Dendritic cell treated with granulocyte-macrophage colony-stimulating factor and Interleukin-4, amounts not matched to agents 40 ng/mL and 50 ng/mL, for 4 days (primary cell): ENCODE measurements at regions not wholly inside any gene's neighbourhood (a gene's known extent, or its start where the extent isn't known, plus 50 kb on each side); places are given as distances from the start of the nearest gene placed in this dataset.

Experiments used
- H3K27ac Mint-ChIP-seq: one replicate; pipeline ENCODE4 v1.8.0; 2022; ENCODE audit warnings: mild to moderate bottlenecking, mixed read lengths
- H3K27me3 Mint-ChIP-seq: one replicate; pipeline ENCODE4 v1.8.0; 2022; ENCODE audit warnings: mild to moderate bottlenecking, mixed read lengths
- H3K36me3 Mint-ChIP-seq: one replicate; pipeline ENCODE4 v1.8.0; 2022; ENCODE audit warnings: low read depth, mixed read lengths
- H3K4me1 Mint-ChIP-seq: one replicate; pipeline ENCODE4 v1.8.0; 2022; ENCODE audit warnings: low read depth, mixed read lengths
- H3K4me3 Mint-ChIP-seq: one replicate; pipeline ENCODE4 v1.8.0; 2022; ENCODE audit warnings: mild to moderate bottlenecking, moderate library complexity, mixed read lengths
- H3K9me3 Mint-ChIP-seq: one replicate; pipeline ENCODE4 v1.8.0; 2022; ENCODE audit warnings: mixed read lengths
- intact Hi-C: fragments of 100-400 bp; cut with micrococcal nuclease; formaldehyde crosslinking; loops from one replicate; pipeline ENCODE4 v1.15.0; 2022

DNA sequence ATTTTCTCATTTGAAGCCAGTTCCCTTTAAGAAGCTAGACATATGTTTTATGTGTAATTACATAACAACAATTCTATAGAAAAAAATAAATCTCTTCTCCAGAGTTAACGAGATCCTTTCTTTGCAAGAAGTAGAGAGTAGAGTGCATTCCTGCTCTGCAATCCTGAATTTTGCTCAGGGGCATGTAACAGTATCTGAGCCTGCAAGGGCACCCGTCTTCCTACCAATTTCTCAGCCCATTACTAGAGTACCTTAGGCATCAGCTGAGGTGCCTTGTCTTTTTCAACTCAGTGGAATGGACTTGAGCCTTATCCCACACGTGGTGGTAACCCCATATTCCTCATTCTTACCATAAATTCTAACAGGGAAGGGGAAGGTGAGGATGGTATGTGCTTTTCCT lies 205.9 kb downstream of the IKZF2 start:
- no peak overlapping the region for H3K4me3 Mint-ChIP-seq
- no peaks in the 10 kb centered on the region for H3K9me3 Mint-ChIP-seq
- no peaks in the 10 kb centered on the region for H3K36me3 Mint-ChIP-seq
- H3K4me1 Mint-ChIP-seq, result no peaks in the 10 kb centered on the region
- intact Hi-C loops, result no loop called here
- no peak overlapping the region for H3K27ac Mint-ChIP-seq
- no peaks in the 10 kb centered on the region for H3K27me3 Mint-ChIP-seq

DNA sequence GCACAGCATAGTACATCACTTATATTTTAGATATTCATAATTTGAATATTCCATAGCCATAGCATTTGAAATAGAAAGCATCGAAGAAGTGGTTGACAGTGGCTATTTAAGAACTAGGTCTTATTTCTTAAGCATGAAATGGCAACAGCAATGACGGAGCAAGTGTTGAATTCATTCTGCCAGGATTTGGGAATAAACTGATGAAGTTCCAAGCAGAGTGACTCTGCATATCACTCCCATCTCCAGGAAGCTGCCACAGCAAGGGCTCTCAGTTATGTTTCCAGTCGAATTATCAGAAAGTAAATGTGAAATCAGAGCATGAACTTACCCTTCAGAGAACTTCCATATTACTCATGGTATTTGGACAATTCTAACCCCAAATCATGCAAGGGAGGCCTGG lies 208.1 kb downstream of the IKZF2 start:
- H3K4me1 Mint-ChIP-seq, result no peaks in the 10 kb centered on the region
- H3K27me3 Mint-ChIP-seq, result no peaks in the 10 kb centered on the region
- H3K9me3 Mint-ChIP-seq, result peaks cover 2% of the 10 kb centered on the region
- H3K36me3 Mint-ChIP-seq, result no peaks in the 10 kb centered on the region
- intact Hi-C loops, result no loop called here
- H3K4me3 Mint-ChIP-seq, result no peak overlapping the region
- no peak overlapping the region for H3K27ac Mint-ChIP-seq

DNA sequence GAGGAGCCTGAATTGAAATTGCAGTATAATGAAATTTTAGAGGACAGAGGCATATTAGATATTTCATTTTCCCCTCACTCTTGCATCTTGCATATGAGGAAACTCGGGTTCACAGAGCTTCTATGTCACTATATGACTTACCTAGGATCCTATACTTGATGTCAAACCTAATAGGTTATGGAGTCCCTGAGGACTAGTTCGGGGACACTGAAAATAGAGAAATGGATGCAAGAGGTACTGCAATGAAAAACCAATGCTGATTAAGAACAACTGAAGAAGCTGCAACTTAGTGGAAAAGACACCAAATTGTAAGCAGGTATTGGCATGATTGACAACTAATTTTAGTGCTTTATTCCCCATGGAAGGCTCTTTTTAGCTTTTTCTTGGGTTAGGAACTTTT lies 210.1 kb downstream of the IKZF2 start:
- H3K4me1 Mint-ChIP-seq, result no peaks in the 10 kb centered on the region
- intact Hi-C loops, result no loop called here
- no peak overlapping the region for H3K4me3 Mint-ChIP-seq
- H3K36me3 Mint-ChIP-seq, result no peaks in the 10 kb centered on the region
- no peaks in the 10 kb centered on the region for H3K27me3 Mint-ChIP-seq
- H3K27ac Mint-ChIP-seq, result no peak overlapping the region
- peaks cover 14% of the 10 kb centered on the region for H3K9me3 Mint-ChIP-seq

GRCh38 chr2:212940816-212941215 lies 210.6 kb downstream of the IKZF2 start:
- H3K27ac Mint-ChIP-seq, result no peak overlapping the region
- H3K4me3 Mint-ChIP-seq, result no peak overlapping the region
- no peaks in the 10 kb centered on the region for H3K4me1 Mint-ChIP-seq
- no peaks in the 10 kb centered on the region for H3K36me3 Mint-ChIP-seq
- H3K27me3 Mint-ChIP-seq, result no peaks in the 10 kb centered on the region
- peaks cover 14% of the 10 kb centered on the region for H3K9me3 Mint-ChIP-seq
- intact Hi-C loops, result no loop called here

DNA sequence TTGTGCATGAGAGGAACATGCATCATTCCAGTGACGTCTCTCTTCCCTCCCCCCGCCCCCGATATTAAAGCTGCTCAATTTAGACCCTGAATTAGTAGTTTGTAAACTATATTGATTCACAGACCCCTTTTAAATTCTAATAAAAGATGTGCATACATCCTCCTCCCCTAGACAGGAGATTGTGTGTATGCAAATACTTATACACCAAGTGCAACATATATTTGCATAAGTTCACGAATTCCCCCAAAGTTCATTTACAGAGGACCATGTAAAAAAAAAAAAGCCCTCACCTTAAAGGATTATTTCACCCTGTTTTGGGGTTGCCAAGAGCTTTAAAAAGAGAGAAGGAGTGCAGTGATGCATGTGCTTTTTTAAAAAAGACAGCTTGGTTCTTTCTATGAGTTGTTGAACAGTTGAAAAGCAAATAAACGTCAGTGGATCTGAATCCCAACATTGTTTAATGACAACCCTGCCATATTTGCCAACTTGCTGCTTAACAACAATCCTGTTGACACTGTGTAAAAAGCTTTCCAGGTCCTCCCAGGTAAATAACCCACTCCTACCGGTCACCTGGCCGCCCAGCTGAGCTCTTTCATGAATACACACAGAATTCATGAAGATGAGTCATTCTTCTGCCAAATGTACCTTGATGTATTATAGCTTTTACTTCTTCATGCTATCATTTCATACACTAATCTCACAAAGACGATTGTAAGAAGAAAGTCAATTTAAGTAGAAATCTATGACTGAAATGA lies 211.5 kb downstream of the IKZF2 start:
- Mint-ChIP-seq H3K4me1 (no peaks in the 10 kb centered on the region), H3K27me3 (no peaks in the 10 kb centered on the region), H3K9me3 (peaks cover 14% of the 10 kb centered on the region), H3K27ac (no peak overlapping the region), H3K36me3 (no peaks in the 10 kb centered on the region), H3K4me3 (no peak overlapping the region)
- intact Hi-C loops, result no loop called here

- intact Hi-C loops, result no loop called here
- Mint-ChIP-seq H3K9me3 (peaks cover 14% of the 10 kb centered on the region), H3K4me1 (no peaks in the 10 kb centered on the region), H3K27ac (no peak overlapping the region), H3K27me3 (no peaks in the 10 kb centered on the region), H3K36me3 (no peaks in the 10 kb centered on the region), H3K4me3 (no peak overlapping the region)
Observed at GRCh38 chr2:212938144-212938793, 213.1 kb downstream of the IKZF2 start.

DNA sequence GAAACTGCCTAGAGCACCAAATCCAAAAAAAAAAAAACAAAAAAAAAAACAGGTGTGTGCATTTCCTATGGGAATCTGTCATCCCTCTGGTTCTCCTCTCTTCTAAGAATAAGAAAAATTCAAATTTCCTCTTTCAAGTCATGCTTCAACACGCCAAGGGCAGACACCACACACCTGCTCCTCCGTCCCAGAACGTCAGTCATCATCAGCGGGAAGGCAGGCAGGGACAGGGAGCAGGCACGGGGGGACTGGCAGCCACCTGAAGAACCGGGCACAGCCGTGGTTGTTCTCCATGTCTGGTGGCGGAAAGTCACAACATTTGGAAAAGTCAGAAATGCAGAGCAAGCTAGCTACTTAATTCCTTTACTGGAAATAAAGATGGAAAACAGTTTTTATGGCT lies 214.8 kb downstream of the IKZF2 start:
- Mint-ChIP-seq H3K4me1 (no peaks in the 10 kb centered on the region), H3K27me3 (no peaks in the 10 kb centered on the region), H3K4me3 (no peak overlapping the region), H3K27ac (no peak overlapping the region), H3K9me3 (peaks cover 14% of the 10 kb centered on the region), H3K36me3 (no peaks in the 10 kb centered on the region)
- intact Hi-C loops, result no loop called here

GRCh38 chr2:212935752-212936151 lies 215.7 kb downstream of the IKZF2 start:
- intact Hi-C loops, result no loop called here
- Mint-ChIP-seq H3K4me1 (no peaks in the 10 kb centered on the region), H3K9me3 (peaks cover 14% of the 10 kb centered on the region), H3K27me3 (no peaks in the 10 kb centered on the region), H3K4me3 (no peak overlapping the region), H3K36me3 (no peaks in the 10 kb centered on the region), H3K27ac (no peak overlapping the region)

GRCh38 chr2:212931271-212931670 lies 220.1 kb downstream of the IKZF2 start:
- H3K27me3 Mint-ChIP-seq, result no peaks in the 10 kb centered on the region
- no peak overlapping the region for H3K4me3 Mint-ChIP-seq
- intact Hi-C loops, result no loop called here
- H3K27ac Mint-ChIP-seq, result no peak overlapping the region
- no peaks in the 10 kb centered on the region for H3K4me1 Mint-ChIP-seq
- H3K36me3 Mint-ChIP-seq, result no peaks in the 10 kb centered on the region
- H3K9me3 Mint-ChIP-seq, result no peaks in the 10 kb centered on the region

DNA sequence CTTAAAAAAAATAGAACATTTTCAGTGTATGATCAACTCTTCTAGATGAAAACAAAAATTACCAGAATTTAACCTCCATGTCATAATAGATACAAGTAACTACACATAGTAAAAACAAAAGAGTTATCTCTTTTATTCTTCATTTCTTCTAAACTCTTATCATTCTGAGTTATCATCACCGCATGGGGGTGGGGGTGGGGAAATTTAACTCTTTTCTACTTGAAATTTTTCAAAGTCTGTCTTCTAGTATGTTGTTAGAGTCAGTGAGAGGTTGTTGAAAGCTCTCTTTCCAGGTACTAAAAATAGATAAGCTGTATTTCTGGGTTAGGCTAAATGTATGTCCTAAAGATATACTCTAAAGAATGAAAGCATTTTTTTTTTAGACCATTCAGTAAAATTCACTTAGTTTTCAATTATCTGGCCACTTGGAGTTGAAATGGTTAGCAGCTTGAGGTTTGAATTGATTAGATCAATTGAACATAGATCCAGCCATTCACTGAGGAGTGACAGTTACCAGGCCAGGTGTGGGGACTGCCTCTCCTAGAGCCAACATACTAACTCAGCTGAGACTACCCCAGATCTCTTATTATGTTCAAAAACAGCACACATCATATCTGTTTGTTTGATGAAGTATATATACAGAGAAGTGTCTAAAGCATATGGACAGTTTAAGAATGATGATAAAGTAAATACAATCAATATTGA lies 220.7 kb downstream of the IKZF2 start:
- Mint-ChIP-seq H3K27me3 (no peaks in the 10 kb centered on the region), H3K27ac (no peak overlapping the region), H3K36me3 (no peaks in the 10 kb centered on the region), H3K4me1 (no peaks in the 10 kb centered on the region), H3K9me3 (no peaks in the 10 kb centered on the region), H3K4me3 (no peak overlapping the region)
- intact Hi-C loops, result no loop called here

DNA sequence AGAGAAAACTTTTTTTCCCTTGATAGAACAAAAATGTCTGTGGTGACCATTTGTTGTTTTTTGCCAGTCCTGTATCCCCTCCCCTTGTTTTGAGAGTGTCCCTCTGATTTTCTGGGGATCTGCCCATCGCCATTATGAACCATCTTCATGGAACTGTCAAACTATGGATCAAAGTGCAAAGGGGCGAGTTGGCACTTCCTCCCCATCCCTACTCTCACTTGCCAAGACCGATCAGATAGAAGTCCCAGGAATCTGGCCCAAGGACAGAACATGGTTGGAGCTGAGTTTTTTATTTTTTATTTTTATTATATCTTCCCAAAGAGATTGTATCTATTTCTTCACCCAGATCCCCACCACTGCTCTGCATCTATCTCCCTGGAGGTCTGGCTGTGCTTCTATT lies 221.4 kb downstream of the IKZF2 start:
- Mint-ChIP-seq H3K36me3 (no peaks in the 10 kb centered on the region), H3K9me3 (no peaks in the 10 kb centered on the region), H3K27me3 (no peaks in the 10 kb centered on the region), H3K4me3 (no peak overlapping the region), H3K27ac (no peak overlapping the region), H3K4me1 (no peaks in the 10 kb centered on the region)
- intact Hi-C loops, result no loop called here

- H3K36me3 Mint-ChIP-seq, result no peaks in the 10 kb centered on the region
- no peaks in the 10 kb centered on the region for H3K27me3 Mint-ChIP-seq
- intact Hi-C loops, result no loop called here
- H3K9me3 Mint-ChIP-seq, result no peaks in the 10 kb centered on the region
- H3K4me1 Mint-ChIP-seq, result no peaks in the 10 kb centered on the region
- no peak overlapping the region for H3K4me3 Mint-ChIP-seq
- no peak overlapping the region for H3K27ac Mint-ChIP-seq
Observed at GRCh38 chr2:212929116-212929515, 222.3 kb downstream of the IKZF2 start.

DNA sequence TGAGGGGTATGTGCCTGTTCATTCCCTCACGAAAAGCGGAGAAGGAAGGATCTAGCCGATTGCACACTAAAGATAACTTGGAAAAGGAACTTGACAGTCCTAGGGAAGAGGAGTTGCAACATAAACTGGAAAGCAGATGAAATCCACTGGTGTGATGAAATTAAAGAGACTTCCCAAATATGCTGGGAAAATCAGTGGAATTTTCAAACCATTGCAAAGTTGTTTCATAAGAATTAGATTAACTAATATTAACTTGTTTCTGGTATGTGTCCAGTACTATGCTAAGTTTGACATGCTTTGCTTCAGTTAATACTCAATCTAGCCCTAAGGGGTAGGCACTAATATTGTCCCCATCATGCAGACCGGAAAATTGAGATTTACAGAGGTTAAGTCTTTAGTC lies 222.7 kb downstream of the IKZF2 start:
- Mint-ChIP-seq H3K27me3 (no peaks in the 10 kb centered on the region), H3K9me3 (no peaks in the 10 kb centered on the region), H3K4me1 (no peaks in the 10 kb centered on the region), H3K36me3 (no peaks in the 10 kb centered on the region), H3K4me3 (no peak overlapping the region), H3K27ac (no peak overlapping the region)
- intact Hi-C loops, result no loop called here

- Mint-ChIP-seq H3K36me3 (no peaks in the 10 kb centered on the region), H3K9me3 (no peaks in the 10 kb centered on the region), H3K27ac (no peak overlapping the region), H3K27me3 (no peaks in the 10 kb centered on the region), H3K4me3 (no peak overlapping the region), H3K4me1 (no peaks in the 10 kb centered on the region)
- intact Hi-C loops, result no loop called here
Observed at GRCh38 chr2:212926940-212927339, 224.5 kb downstream of the IKZF2 start.
